ENCODE measurements at regions not wholly inside any gene's neighbourhood (a gene's known extent, or its start where the extent isn't known, plus 50 kb on each side); places are given as distances from the start of the nearest gene placed in this dataset.
A peak's percentile ranks its signal among the peaks of the same experiment; 100 is the strongest.

GRCh38 chr16:72277749-72278148 is 105.8 kb upstream of the PMFBP1 start:
- DNase-seq (ENCODE audit: low read depth) = no peak

- DNase-seq (ENCODE audit: low read depth) = no peak
Observed at GRCh38 chr16:72271699-72272240, 99.8 kb upstream of the PMFBP1 start.

- no peak for DNase-seq (ENCODE audit: low read depth)
Observed at GRCh38 chr16:72270531-72270930, 98.6 kb upstream of the PMFBP1 start.

- DNase-seq (ENCODE audit: low read depth) = no peak
Observed at GRCh38 chr16:72266836-72267235, 94.9 kb upstream of the PMFBP1 start.

GRCh38 chr16:72264771-72265170 is 92.8 kb upstream of the PMFBP1 start:
- no peak for DNase-seq (ENCODE audit: low read depth)

- no peak for DNase-seq (ENCODE audit: low read depth)
Observed at GRCh38 chr16:72262711-72263110, 90.8 kb upstream of the PMFBP1 start.

GRCh38 chr16:72261127-72261526 is 89.2 kb upstream of the PMFBP1 start:
- DNase-seq (ENCODE audit: low read depth) = no peak

GRCh38 chr16:72256398-72257066 is 84.6 kb upstream of the PMFBP1 start:
- DNase-seq (ENCODE audit: low read depth) = peak; percentile 65

GRCh38 chr16:72255786-72256185 is 83.8 kb upstream of the PMFBP1 start:
- no peak for DNase-seq (ENCODE audit: low read depth)

- DNase-seq (ENCODE audit: low read depth) = peak; percentile 24
Observed at GRCh38 chr16:72247821-72248253, 75.9 kb upstream of the PMFBP1 start.

- no peak for DNase-seq (ENCODE audit: low read depth)
Observed at GRCh38 chr16:72246423-72246822, 74.5 kb upstream of the PMFBP1 start.

GRCh38 chr16:72244853-72245252 is 72.9 kb upstream of the PMFBP1 start:
- DNase-seq (ENCODE audit: low read depth) = no peak

- no peak for DNase-seq (ENCODE audit: low read depth)
Observed at GRCh38 chr16:72243621-72244020, 71.7 kb upstream of the PMFBP1 start.

GRCh38 chr16:72242757-72243156 is 70.8 kb upstream of the PMFBP1 start:
- no peak for DNase-seq (ENCODE audit: low read depth)

GRCh38 chr16:72241930-72242329 is 70.0 kb upstream of the PMFBP1 start:
- peak; percentile 61 for DNase-seq (ENCODE audit: low read depth)

GRCh38 chr16:72241008-72241407 is 69.1 kb upstream of the PMFBP1 start:
- no peak for DNase-seq (ENCODE audit: low read depth)

- DNase-seq (ENCODE audit: low read depth) = no peak
Observed at GRCh38 chr16:72240466-72240865, 68.5 kb upstream of the PMFBP1 start.

- DNase-seq (ENCODE audit: low read depth) = no peak
Observed at GRCh38 chr16:72236866-72237265, 64.9 kb upstream of the PMFBP1 start.

- no peak for DNase-seq (ENCODE audit: low read depth)
Observed at GRCh38 chr16:72234387-72234786, 62.4 kb upstream of the PMFBP1 start.

GRCh38 chr16:72228014-72228413 is 56.1 kb upstream of the PMFBP1 start:
- DNase-seq (ENCODE audit: low read depth) = no peak

- no peak for DNase-seq (ENCODE audit: low read depth)
Observed at GRCh38 chr16:72226136-72226535, 54.2 kb upstream of the PMFBP1 start.

- no peak for DNase-seq (ENCODE audit: low read depth)
Observed at GRCh38 chr16:72224260-72224768, 52.4 kb upstream of the PMFBP1 start.

- no peak for DNase-seq (ENCODE audit: low read depth)
Observed at GRCh38 chr16:72222503-72222902, 50.5 kb upstream of the PMFBP1 start.
